ENCODE measurements at regions not wholly inside any gene's neighbourhood (a gene's known extent, or its start where the extent isn't known, plus 50 kb on each side); places are given as distances from the start of the nearest gene placed in this dataset.

- TF ChIP-seq ATF3 (IDR thresholded peaks at IDR 0.05; ENCODE audit: insufficient read depth, low read depth, low read length) (no peak), HDAC6 (IDR thresholded peaks at IDR 0.05; ENCODE audit: low read depth, low read length) (no peak), CBX5 (IDR thresholded peaks at IDR 0.05; ENCODE audit: low read depth, low read length) (no peak), TAF7 (optimal IDR thresholded peaks at IDR 0.05; ENCODE audit: borderline replicate concordance, low read depth, low read length) (no peak)
Measured at GRCh38 chr17:55584861-55585260, 73.6 kb upstream of the SMIM36 start (continued).

Measured in H1 (cell line).